HG03521 (cell line): ENCODE measurements at regions not wholly inside any gene's neighbourhood (a gene's known extent, or its start where the extent isn't known, plus 50 kb on each side); places are given as distances from the start of the nearest gene placed in this dataset.

ENCODE experiments used
- ATAC-seq: cut with Tn5 transposase; IDR thresholded peaks from one replicate; pipeline ENCODE4 v1.9.1; 2021; ENCODE audit warnings: mild to moderate bottlenecking, moderate library complexity; ENCODE audit not compliant: unreplicated experiment

DNA sequence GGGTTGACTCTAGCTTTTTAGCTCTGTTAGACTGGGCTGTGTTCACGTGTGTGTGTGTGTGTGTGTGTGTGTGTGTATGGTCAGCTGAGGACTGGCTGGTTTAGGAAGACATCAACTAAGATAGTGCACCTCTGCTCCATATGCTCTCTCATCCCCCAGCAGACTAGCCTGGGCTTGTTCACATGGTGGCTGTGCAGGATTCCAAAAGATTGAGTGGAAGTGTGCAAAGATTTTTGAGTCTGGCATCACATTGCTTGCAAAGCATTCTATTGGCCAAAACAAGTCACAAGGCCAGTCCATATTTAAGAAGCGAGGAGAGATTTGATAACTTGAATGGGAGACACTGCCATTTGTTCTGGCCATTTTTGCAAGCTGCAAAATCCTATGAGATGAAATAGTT is 79.7 kb upstream of the C11orf87 start:
- ATAC-seq, result no peak

DNA sequence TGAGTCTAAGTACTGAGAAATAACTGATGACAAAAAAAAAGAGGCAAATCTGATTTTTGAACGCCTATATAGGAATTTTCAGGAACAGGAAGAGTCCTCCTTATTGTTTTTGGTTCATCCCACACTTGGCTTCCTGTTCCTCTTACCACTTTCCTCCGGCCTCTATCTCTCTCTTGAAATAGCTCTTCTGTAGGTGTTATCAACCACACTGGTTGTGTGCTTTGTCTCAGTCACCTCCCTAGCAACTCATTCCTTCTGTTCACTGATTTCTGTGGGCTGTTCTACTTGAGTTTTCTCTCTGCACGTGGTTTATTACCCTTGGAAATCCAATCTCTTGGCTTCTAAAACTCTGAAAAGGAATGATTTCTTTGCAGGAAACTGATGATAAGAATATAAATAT is 78.7 kb upstream of the C11orf87 start:
- no peak for ATAC-seq

DNA sequence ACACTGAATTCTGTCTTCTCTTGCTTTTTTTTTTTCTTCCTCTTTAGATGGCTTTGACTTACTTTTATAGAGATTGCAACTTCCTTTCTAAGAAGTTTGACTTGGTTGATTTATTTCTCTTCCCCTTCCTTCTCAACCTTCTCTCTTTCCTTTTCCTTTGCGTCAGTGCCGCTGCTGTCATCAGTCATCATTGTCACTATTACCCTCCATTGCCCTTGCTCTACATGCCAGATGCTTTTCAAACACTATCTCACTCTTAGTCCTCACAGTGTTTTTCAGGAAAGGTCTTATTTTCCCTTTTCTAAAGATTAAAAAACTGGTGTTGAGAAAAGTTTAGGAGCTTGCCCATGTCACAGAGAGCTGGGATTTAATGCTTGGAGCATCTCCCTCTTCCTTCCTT is 74.7 kb upstream of the C11orf87 start:
- ATAC-seq, result no peak

DNA sequence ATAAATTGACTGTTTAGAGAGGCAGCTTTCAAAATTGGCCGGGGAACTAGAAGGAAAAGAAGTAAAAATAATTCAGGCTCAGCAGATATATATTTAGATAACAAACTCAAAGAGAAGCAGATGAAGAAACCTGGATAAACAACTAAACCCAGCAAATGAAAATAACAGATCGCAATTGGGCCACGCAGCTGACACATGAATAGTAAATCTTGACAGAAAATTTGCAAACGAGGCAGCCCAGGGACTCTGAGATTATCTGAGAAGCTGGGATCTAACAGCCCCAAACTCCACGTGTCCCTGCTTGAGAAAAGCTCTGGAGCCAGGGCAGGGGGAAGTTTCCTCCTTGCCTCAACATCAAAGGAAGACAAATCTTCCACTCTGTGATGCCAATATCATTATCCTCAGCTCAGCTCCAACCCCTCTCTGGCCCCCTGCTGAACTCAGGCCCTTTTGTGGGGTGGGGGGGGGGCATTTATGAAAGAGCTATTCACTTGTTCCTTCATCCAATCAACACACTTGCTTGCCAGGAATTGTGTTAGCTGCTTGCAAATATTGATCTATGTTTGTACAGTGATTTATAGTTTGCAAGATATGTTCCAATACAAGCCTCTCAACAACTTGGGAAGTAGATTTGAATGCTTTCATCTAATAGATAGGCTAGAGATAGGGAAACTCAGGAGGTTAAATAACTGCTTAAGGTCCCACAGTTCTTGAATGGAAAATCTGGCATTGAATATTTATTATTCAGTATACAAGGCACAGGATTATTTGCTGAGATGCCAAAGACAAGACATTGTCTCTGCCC is 72.5 kb upstream of the C11orf87 start:
- no peak for ATAC-seq

DNA sequence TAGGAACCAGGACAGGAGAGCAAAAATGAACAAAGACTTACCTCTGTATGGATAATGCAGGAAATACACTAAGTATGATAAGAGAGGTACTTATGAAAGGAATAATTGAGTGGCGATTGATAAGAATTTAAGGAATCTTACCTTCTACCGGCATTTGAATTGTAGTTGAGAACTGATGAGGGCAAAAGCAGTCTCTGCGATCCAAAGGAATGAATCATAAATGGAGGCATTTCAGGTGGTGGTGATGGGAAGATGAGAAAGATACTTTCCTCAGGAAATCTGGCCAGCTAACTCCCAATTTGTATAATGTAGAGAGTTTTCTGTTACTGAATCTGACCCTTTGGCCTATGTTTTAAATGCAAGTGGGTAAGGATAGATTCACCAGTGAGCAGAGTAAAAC is 71.9 kb upstream of the C11orf87 start:
- no peak for ATAC-seq

DNA sequence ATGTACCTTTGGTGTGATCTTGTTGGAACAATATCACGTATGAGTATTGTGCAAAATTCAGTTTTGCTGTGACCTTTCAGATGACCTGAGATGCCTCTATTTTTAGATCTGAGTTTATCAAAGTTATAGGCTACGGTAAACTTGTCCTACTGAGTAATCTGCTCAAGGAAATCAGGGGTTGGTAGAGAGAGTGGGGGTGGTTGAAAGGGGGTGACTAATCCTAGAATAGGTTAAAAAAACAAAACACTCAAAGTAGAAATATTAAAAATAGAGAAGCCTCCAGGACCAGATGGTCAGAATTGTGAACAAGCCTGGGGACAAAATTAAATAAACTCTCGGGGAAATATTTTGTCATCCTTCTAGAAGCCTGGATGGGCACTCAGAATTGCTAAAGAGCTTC is 59.9 kb upstream of the C11orf87 start:
- no peak for ATAC-seq

DNA sequence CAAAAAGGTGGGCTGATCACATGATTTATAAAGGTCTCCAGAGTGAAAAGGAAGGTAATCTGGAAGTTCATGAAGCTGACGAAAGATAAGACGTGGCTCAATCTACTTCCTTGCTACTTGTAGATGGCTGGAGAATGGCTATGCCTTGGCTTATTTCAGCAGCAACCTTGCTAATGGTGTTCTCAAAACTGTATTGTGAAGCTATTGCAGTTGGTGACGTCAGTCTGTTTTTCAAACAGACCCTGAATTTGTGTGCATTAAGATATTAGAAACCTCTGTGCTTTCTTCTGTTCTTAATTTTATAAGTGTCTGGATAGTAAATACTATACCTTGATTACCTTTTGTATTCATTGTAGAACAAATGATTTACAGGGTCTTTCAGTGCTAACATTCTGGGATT is 58.3 kb upstream of the C11orf87 start:
- ATAC-seq, result no peak

DNA sequence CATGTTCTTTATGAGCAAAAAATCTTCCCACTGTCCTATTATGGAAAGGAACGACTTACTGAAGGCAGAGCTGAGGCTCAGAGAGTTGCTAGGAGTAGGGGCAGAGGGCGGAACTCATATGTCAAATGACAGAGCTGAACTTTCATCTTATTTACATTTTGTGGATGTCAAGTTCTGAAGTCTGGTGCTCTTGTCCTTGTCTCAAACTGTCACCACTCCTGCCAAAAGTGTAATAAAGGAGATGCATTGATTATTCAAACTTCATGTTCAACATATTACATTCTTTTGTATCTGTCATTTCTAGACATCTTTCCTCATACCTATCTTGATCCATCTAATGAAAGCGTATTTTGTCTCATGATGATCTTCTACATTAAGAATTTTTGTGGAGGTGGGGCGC is 57.1 kb upstream of the C11orf87 start:
- no peak for ATAC-seq

DNA sequence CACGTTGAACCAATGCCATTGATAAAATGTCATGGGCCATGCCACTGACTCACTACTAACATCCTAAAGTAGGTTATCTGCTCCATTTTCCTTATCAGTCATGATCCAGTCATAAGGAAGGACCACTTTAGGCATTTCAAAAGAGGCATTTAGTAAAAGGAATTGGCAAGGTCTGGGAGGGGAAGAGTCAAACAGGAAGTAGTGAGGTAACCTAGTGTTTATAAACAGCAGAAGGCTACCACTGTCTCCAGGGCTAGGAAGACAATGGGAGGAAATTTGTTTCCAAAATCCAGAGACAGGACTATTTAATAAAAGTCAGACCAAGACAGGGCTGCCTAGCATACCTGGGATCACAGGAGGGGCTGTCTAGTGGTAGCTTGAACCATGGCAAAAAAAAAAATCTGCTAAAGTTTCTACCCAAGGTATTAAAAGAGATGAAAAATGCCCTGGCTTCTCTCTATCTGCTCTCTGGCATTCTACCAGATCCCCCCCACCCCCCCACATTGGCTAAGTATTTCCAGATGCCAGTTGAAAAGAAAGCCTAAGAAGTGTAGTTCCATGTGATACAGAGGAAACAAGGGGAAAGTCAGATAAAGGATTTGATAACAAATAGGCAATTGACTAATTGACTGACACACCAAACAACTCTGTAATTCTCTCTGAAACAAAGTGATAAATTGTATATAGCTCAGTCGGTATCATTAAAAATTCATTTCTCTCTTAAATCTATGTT is 50.4 kb upstream of the C11orf87 start:
- ATAC-seq, result no peak
